Stimulated activated naive B cell treated with anti-CD40 and anti-IgM and Interleukin-4, amounts not matched to agents 10 μg/mL and 1 μg/mL and 100 μg/mL, for 72 hours (primary cell): ENCODE measurements at regions not wholly inside any gene's neighbourhood (a gene's known extent, or its start where the extent isn't known, plus 50 kb on each side); places are given as distances from the start of the nearest gene placed in this dataset.
A peak's percentile ranks its signal among the peaks of the same experiment; 100 is the strongest.

ENCODE experiments used
- ATAC-seq, 2 donors: fragments of 150-1000 bp; cut with Tn5 transposase; replicated peaks; 2 replicates each; pipeline ENCODE4 v1.10.0; 2021; ENCODE audit warnings: moderate library complexity in 1 of 2
- DNase-seq: peaks from one replicate; pipeline ENCODE4 v3.0.0; 2021
- H3K27ac Mint-ChIP-seq: one replicate; pipeline ENCODE4 v1.8.0; 2022; ENCODE audit warnings: mild to moderate bottlenecking, mixed read lengths
- H3K27me3 Mint-ChIP-seq, 2 donors: one replicate each; pipeline ENCODE4 v1.8.0; 2022; ENCODE audit warnings: mixed read lengths in 2 of 2
- H3K36me3 Mint-ChIP-seq, 2 donors: one replicate each; pipeline ENCODE4 v1.8.0; 2022; ENCODE audit warnings: mixed read lengths in 2 of 2, mild to moderate bottlenecking in 1 of 2
- H3K4me1 Mint-ChIP-seq, 2 donors: one replicate each; pipeline ENCODE4 v1.8.0; 2022; ENCODE audit warnings: mixed read lengths in 2 of 2, mild to moderate bottlenecking in 1 of 2
- H3K4me3 Mint-ChIP-seq, 2 donors: one replicate each; pipeline ENCODE4 v1.8.0; 2022; ENCODE audit warnings: mild to moderate bottlenecking in 2 of 2, mixed read lengths in 2 of 2, moderate library complexity in 1 of 2
- H3K9me3 Mint-ChIP-seq, 2 donors: one replicate each; pipeline ENCODE4 v1.8.0; 2022; ENCODE audit warnings: mixed read lengths in 2 of 2, mild to moderate bottlenecking in 1 of 2

GRCh38 chr3:174419216-174419615 lies 439.9 kb upstream of the NAALADL2 start:
- no peak for ATAC-seq

GRCh38 chr3:174423936-174424335 lies 435.2 kb upstream of the NAALADL2 start:
- ATAC-seq = no peak
- Mint-ChIP-seq H3K4me1 (no peaks in the 10 kb centered on the region), H3K4me3 (no peak overlapping the region), H3K27me3 (no peaks in the 10 kb centered on the region), H3K27ac (no peak overlapping the region), H3K9me3 (no peaks in the 10 kb centered on the region), H3K36me3 (no peaks in the 10 kb centered on the region)
- no peak for DNase-seq

More at GRCh38 chr3:174419216-174419615, 439.9 kb upstream of the NAALADL2 start:
- peaks cover 1 to 3% of the 10 kb centered on the region in 2 donors for H3K9me3 Mint-ChIP-seq
- no peak overlapping the region for H3K27ac Mint-ChIP-seq
- no peaks in the 10 kb centered on the region for H3K27me3 Mint-ChIP-seq
- no peaks in the 10 kb centered on the region for H3K4me1 Mint-ChIP-seq
- no peak for DNase-seq
- H3K36me3 Mint-ChIP-seq = no peaks in the 10 kb centered on the region
- H3K4me3 Mint-ChIP-seq = no peak overlapping the region

- Mint-ChIP-seq H3K9me3 (no peaks in the 10 kb centered on the region), H3K4me3 (no peak overlapping the region), H3K4me1 (no peaks in the 10 kb centered on the region), H3K27ac (no peak overlapping the region), H3K36me3 (no peaks in the 10 kb centered on the region), H3K27me3 (no peaks in the 10 kb centered on the region)
- ATAC-seq = no peak
- DNase-seq = no peak
These were observed 434.5 kb upstream of the NAALADL2 start for GRCh38 chr3:174424656-174425055.

- Mint-ChIP-seq H3K4me1 (no peaks in the 10 kb centered on the region), H3K4me3 (no peak overlapping the region), H3K27me3 (no peaks in the 10 kb centered on the region), H3K9me3 (no peaks in the 10 kb centered on the region), H3K27ac (no peak overlapping the region), H3K36me3 (no peaks in the 10 kb centered on the region)
- no peak for ATAC-seq
- DNase-seq = no peak
These were observed 433.7 kb upstream of the NAALADL2 start for GRCh38 chr3:174425422-174425821.

GRCh38 chr3:174430986-174431385 lies 428.1 kb upstream of the NAALADL2 start:
- DNase-seq = no peak

GRCh38 chr3:174431717-174432116 lies 427.4 kb upstream of the NAALADL2 start:
- ATAC-seq (no peak), DNase-seq (no peak)
- Mint-ChIP-seq H3K27me3 (no peaks in the 10 kb centered on the region), H3K4me3 (no peak overlapping the region), H3K4me1 (no peaks in the 10 kb centered on the region), H3K36me3 (no peaks in the 10 kb centered on the region), H3K27ac (no peak overlapping the region), H3K9me3 (no peaks in the 10 kb centered on the region)

More at GRCh38 chr3:174430986-174431385, 428.1 kb upstream of the NAALADL2 start:
- H3K27ac Mint-ChIP-seq = no peak overlapping the region
- H3K4me1 Mint-ChIP-seq = no peaks in the 10 kb centered on the region
- H3K4me3 Mint-ChIP-seq = no peak overlapping the region
- H3K36me3 Mint-ChIP-seq = no peaks in the 10 kb centered on the region
- H3K9me3 Mint-ChIP-seq = no peaks in the 10 kb centered on the region
- H3K27me3 Mint-ChIP-seq = no peaks in the 10 kb centered on the region
- ATAC-seq = no peak

GRCh38 chr3:174436367-174436766 lies 422.8 kb upstream of the NAALADL2 start:
- Mint-ChIP-seq H3K36me3 (no peaks in the 10 kb centered on the region), H3K9me3 (no peaks in the 10 kb centered on the region), H3K27ac (no peak overlapping the region), H3K4me1 (peaks cover 4 to 9% of the 10 kb centered on the region in 2 donors), H3K27me3 (peaks cover 9 to 12% of the 10 kb centered on the region in 2 donors), H3K4me3 (no peak overlapping the region)
- no peak for DNase-seq
- no peak for ATAC-seq

- DNase-seq = no peak
- Mint-ChIP-seq H3K9me3 (no peaks in the 10 kb centered on the region), H3K4me1 (peaks cover 8 to 14% of the 10 kb centered on the region in 2 donors), H3K27ac (no peak overlapping the region), H3K36me3 (no peaks in the 10 kb centered on the region), H3K27me3 (peaks cover 15 to 18% of the 10 kb centered on the region in 2 donors), H3K4me3 (no peak overlapping the region)
- ATAC-seq = no peak
These were observed 420.5 kb upstream of the NAALADL2 start for GRCh38 chr3:174438501-174439145.

- H3K4me3 Mint-ChIP-seq = peak overlapping the region; percentile 6 to 57
- no peaks in the 10 kb centered on the region for H3K36me3 Mint-ChIP-seq
- H3K4me1 Mint-ChIP-seq = peaks cover 8 to 14% of the 10 kb centered on the region in 2 donors
- DNase-seq = no peak
- no peaks in the 10 kb centered on the region for H3K9me3 Mint-ChIP-seq
- no peak for ATAC-seq
- peaks cover 15 to 18% of the 10 kb centered on the region in 2 donors for H3K27me3 Mint-ChIP-seq
- H3K27ac Mint-ChIP-seq = no peak overlapping the region
These were observed 419.5 kb upstream of the NAALADL2 start for GRCh38 chr3:174439331-174440252.

GRCh38 chr3:174440253-174440701 lies 418.9 kb upstream of the NAALADL2 start:
- Mint-ChIP-seq H3K4me3 (peak overlapping the region in 1 of 2 donors; percentile 67), H3K4me1 (peaks cover 8 to 14% of the 10 kb centered on the region in 2 donors), H3K27ac (no peak overlapping the region), H3K27me3 (peaks cover 15 to 18% of the 10 kb centered on the region in 2 donors), H3K9me3 (no peaks in the 10 kb centered on the region), H3K36me3 (no peaks in the 10 kb centered on the region)
- no peak for ATAC-seq
- DNase-seq = no peak

GRCh38 chr3:174440741-174441587 lies 418.2 kb upstream of the NAALADL2 start:
- Mint-ChIP-seq H3K4me3 (peak overlapping the region; percentile 67 to 81), H3K27ac (no peak overlapping the region), H3K9me3 (no peaks in the 10 kb centered on the region), H3K4me1 (peaks cover 8 to 14% of the 10 kb centered on the region in 2 donors), H3K27me3 (peaks cover 15 to 18% of the 10 kb centered on the region in 2 donors), H3K36me3 (no peaks in the 10 kb centered on the region)
- ATAC-seq = peak; percentile 80 to 81
- peak; percentile 49 for DNase-seq

- no peak for DNase-seq
- ATAC-seq = no peak
- Mint-ChIP-seq H3K4me3 (peak overlapping the region; percentile 67 to 81), H3K4me1 (peaks cover 8 to 14% of the 10 kb centered on the region in 2 donors), H3K9me3 (no peaks in the 10 kb centered on the region), H3K36me3 (no peaks in the 10 kb centered on the region), H3K27ac (no peak overlapping the region), H3K27me3 (peaks cover 15 to 18% of the 10 kb centered on the region in 2 donors)
These were observed 417.4 kb upstream of the NAALADL2 start for GRCh38 chr3:174441588-174442301.

- H3K36me3 Mint-ChIP-seq = no peaks in the 10 kb centered on the region
- peaks cover 8 to 14% of the 10 kb centered on the region in 2 donors for H3K4me1 Mint-ChIP-seq
- no peak overlapping the region for H3K4me3 Mint-ChIP-seq
- DNase-seq (no peak), ATAC-seq (no peak)
- no peaks in the 10 kb centered on the region for H3K9me3 Mint-ChIP-seq
- H3K27ac Mint-ChIP-seq = no peak overlapping the region
- peaks cover 15 to 18% of the 10 kb centered on the region in 2 donors for H3K27me3 Mint-ChIP-seq
These were observed 416.8 kb upstream of the NAALADL2 start for GRCh38 chr3:174442302-174442682.
